ENCODE measurements at regions not wholly inside any gene's neighbourhood (a gene's known extent, or its start where the extent isn't known, plus 50 kb on each side); places are given as distances from the start of the nearest gene placed in this dataset.

DNA sequence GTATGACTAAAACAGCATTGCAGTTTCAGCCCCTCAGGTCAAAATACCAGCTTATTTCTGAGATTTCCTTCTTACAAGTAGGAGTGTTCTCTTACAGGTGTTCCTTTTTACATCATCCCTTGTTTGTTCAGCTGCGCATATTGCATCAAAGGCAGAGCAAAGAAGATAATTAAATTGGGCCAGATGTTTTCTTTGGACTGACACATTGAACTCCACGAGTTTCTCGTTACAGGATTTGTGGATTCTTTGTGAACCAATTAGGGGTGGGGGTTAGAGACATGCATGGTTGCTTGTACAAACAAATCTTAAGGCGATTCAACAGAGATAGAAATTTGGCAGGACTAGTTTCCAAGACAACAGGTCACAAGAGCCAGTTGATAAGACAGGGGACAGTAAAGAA, 95.7 kb downstream of the SPANXN4 start:
- TF ChIP-seq, protein P1, sequence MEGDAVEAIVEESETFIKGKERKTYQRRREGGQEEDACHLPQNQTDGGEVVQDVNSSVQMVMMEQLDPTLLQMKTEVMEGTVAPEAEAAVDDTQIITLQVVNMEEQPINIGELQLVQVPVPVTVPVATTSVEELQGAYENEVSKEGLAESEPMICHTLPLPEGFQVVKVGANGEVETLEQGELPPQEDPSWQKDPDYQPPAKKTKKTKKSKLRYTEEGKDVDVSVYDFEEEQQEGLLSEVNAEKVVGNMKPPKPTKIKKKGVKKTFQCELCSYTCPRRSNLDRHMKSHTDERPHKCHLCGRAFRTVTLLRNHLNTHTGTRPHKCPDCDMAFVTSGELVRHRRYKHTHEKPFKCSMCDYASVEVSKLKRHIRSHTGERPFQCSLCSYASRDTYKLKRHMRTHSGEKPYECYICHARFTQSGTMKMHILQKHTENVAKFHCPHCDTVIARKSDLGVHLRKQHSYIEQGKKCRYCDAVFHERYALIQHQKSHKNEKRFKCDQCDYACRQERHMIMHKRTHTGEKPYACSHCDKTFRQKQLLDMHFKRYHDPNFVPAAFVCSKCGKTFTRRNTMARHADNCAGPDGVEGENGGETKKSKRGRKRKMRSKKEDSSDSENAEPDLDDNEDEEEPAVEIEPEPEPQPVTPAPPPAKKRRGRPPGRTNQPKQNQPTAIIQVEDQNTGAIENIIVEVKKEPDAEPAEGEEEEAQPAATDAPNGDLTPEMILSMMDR (conservative IDR thresholded peaks at IDR 0.05; ENCODE audit: low read length): no peak
- no peak for TF ChIP-seq EZH2phosphoT487 (IDR thresholded peaks at IDR 0.05; ENCODE audit: borderline replicate concordance, low read depth, low read length)

Measured in OCI-LY7 (cell line).